ENCODE measurements at regions not wholly inside any gene's neighbourhood (a gene's known extent, or its start where the extent isn't known, plus 50 kb on each side); places are given as distances from the start of the nearest gene placed in this dataset.

- Histone ChIP-seq H3K4me1 (no peaks in the 10 kb centered on the region), H3K4me3 (no peak overlapping the region), H3K9me3 (no peaks in the 10 kb centered on the region), H3K27ac (no peak overlapping the region), H3K36me3 (no peaks in the 10 kb centered on the region), H3K27me3 (no peaks in the 10 kb centered on the region)
- intact Hi-C loops (cut with DNase I) = no loop called here
- TF ChIP-seq POLR2A (IDR thresholded peaks at IDR 0.05) = no peak
- TF ChIP-seq CTCF (IDR thresholded peaks at IDR 0.05) = no peak
- 69 to 73% methylated on average over 6 of the region's 6 CpGs for WGBS, 2 donors
- DNase-seq = no peak
Measured at GRCh38 chr5:158629591-158630312, 470.0 kb downstream of the EBF1 start.

- TF ChIP-seq POLR2A (IDR thresholded peaks at IDR 0.05) (no peak), CTCF (IDR thresholded peaks at IDR 0.05) (no peak)
- Histone ChIP-seq H3K36me3 (no peaks in the 10 kb centered on the region), H3K4me3 (no peak overlapping the region), H3K27ac (no peak overlapping the region), H3K9me3 (no peaks in the 10 kb centered on the region), H3K4me1 (no peaks in the 10 kb centered on the region), H3K27me3 (no peaks in the 10 kb centered on the region)
- intact Hi-C loops (cut with DNase I) = no loop called here
- DNase-seq = no peak
- 61 to 81% methylated on average over 1 of the region's 1 CpG for WGBS, 2 donors
Measured at GRCh38 chr5:158626718-158627117, 473.0 kb downstream of the EBF1 start.

- WGBS, 2 donors = 82 to 88% methylated on average over 6 of the region's 6 CpGs
- Histone ChIP-seq H3K27me3 (no peaks in the 10 kb centered on the region), H3K4me1 (peaks cover 0 to 3% (median 0%) of the 10 kb centered on the region in 3 donors), H3K4me3 (no peak overlapping the region), H3K9me3 (no peaks in the 10 kb centered on the region), H3K36me3 (no peaks in the 10 kb centered on the region), H3K27ac (no peak overlapping the region)
- TF ChIP-seq CTCF (IDR thresholded peaks at IDR 0.05) (no peak), POLR2A (IDR thresholded peaks at IDR 0.05) (no peak)
- no peak for DNase-seq
- intact Hi-C loops (cut with DNase I) = no loop called here
Measured at GRCh38 chr5:158623971-158624370, 475.7 kb downstream of the EBF1 start.

GRCh38 chr5:158621391-158621790 is 478.3 kb downstream of the EBF1 start:
- no peak overlapping the region for H3K27ac ChIP-seq
- TF ChIP-seq CTCF (IDR thresholded peaks at IDR 0.05) (no peak), POLR2A (IDR thresholded peaks at IDR 0.05) (no peak)
- H3K36me3 ChIP-seq = no peaks in the 10 kb centered on the region
- no peak overlapping the region for H3K4me3 ChIP-seq
- H3K27me3 ChIP-seq = no peaks in the 10 kb centered on the region
- DNase-seq = no peak
- peaks cover 0 to 10% (median 0%) of the 10 kb centered on the region in 3 donors for H3K4me1 ChIP-seq
- 48 to 66% methylated on average over 2 of the region's 2 CpGs for WGBS, 2 donors
- intact Hi-C loops (cut with DNase I) = no loop called here
- H3K9me3 ChIP-seq = no peaks in the 10 kb centered on the region

DNA sequence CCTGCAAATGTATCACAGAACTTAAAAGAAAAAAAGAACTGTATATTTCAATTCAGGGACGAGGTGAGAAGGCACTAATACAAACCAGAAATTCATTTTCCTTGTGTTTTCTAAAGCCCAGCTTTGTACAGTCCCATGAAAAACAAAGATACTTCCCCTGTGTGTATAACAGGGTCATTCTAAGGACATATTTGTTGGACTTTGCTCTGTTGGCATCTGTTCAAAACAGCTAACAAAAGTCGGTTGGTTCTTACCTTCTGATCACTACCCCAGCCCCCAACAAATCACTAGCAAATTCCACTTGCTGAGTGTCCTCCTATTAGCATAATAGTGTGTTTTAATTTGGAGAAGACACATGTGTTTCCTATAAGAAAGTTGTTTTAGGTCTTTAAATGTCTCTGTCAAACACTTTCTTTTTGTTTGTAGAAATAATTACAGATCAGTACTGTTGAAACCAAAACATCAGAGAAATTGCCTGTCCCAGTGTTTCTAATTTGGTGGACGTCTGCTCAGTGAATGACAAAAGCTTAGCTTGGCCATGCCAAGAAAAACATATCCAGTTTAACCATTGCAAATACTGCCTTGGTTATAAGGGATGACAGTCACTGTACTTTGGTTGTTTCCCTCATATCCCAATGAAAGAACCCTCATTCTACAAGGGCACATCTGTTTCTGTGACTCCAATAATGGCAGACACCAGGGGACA is 480.5 kb downstream of the EBF1 start:
- peaks cover 0 to 10% (median 0%) of the 10 kb centered on the region in 3 donors for H3K4me1 ChIP-seq
- no peaks in the 10 kb centered on the region for H3K36me3 ChIP-seq
- intact Hi-C loops (cut with DNase I) = no loop called here
- H3K4me3 ChIP-seq = no peak overlapping the region
- no peak overlapping the region for H3K27ac ChIP-seq
- TF ChIP-seq CTCF (IDR thresholded peaks at IDR 0.05) = no peak
- no peak for TF ChIP-seq POLR2A (IDR thresholded peaks at IDR 0.05)
- WGBS, 2 donors = 15 to 27% methylated on average over 3 of the region's 3 CpGs
- no peak for DNase-seq
- no peaks in the 10 kb centered on the region for H3K9me3 ChIP-seq
- no peaks in the 10 kb centered on the region for H3K27me3 ChIP-seq
